ENCODE measurements at regions not wholly inside any gene's neighbourhood (a gene's known extent, or its start where the extent isn't known, plus 50 kb on each side); places are given as distances from the start of the nearest gene placed in this dataset.

DNA sequence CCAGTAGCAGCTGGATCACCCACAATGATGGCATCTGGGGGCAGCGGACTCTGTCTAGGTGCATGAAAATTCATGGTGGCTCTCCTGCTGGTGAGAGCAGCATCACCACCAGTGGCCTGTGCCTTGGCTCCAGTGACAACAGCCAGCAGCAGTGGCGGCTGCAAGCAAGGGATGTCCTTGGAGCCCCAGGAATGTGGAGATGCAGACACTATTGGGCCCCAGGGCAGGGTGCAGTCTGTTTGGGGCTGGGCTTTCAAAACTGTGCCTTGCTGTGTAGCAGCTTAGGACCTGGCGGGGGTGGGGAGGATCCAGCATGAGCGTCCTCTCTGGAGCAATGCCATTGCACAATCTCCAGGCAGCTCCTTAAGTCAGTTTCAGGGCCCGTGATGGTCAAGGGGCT lies 199.7 kb downstream of the CHD9NB start:
- Histone ChIP-seq H3K79me2 (ENCODE audit: insufficient read depth, low read length) (no peaks in the 10 kb centered on the region), H3K36me3 (ENCODE audit: low read length) (no peaks in the 10 kb centered on the region), H3K9me3 (ENCODE audit: insufficient read depth, low read length) (no peaks in the 10 kb centered on the region), H4K20me1 (ENCODE audit: low read depth, low read length) (no peaks in the 10 kb centered on the region), H3K9me2 (replicated peaks; ENCODE audit: insufficient read depth, low read length) (no peaks in the 10 kb centered on the region), H3K27me3 (ENCODE audit: low read length) (no peaks in the 10 kb centered on the region), H3K4me3 (ENCODE audit: insufficient read depth, low read length, poor library complexity, severe bottlenecking) (no peak overlapping the region), H3F3A (ENCODE audit: insufficient read depth) (no peaks in the 10 kb centered on the region), H3K9ac (ENCODE audit: low read length) (no peak overlapping the region), H3K4me2 (ENCODE audit: low read depth, low read length, poor library complexity, severe bottlenecking) (no peak overlapping the region), H3K27ac (ENCODE audit: low read depth, low read length) (no peak overlapping the region), H2AFZ (ENCODE audit: low read depth, low read length, severe bottlenecking) (no peak overlapping the region)
- no peak for TF ChIP-seq EZH2phosphoT487 (conservative IDR thresholded peaks at IDR 0.05; ENCODE audit: low read length)
- TF ChIP-seq, protein P1, sequence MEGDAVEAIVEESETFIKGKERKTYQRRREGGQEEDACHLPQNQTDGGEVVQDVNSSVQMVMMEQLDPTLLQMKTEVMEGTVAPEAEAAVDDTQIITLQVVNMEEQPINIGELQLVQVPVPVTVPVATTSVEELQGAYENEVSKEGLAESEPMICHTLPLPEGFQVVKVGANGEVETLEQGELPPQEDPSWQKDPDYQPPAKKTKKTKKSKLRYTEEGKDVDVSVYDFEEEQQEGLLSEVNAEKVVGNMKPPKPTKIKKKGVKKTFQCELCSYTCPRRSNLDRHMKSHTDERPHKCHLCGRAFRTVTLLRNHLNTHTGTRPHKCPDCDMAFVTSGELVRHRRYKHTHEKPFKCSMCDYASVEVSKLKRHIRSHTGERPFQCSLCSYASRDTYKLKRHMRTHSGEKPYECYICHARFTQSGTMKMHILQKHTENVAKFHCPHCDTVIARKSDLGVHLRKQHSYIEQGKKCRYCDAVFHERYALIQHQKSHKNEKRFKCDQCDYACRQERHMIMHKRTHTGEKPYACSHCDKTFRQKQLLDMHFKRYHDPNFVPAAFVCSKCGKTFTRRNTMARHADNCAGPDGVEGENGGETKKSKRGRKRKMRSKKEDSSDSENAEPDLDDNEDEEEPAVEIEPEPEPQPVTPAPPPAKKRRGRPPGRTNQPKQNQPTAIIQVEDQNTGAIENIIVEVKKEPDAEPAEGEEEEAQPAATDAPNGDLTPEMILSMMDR (IDR thresholded peaks at IDR 0.05; ENCODE audit: insufficient read depth, low read length, poor library complexity, severe bottlenecking) = no peak

DNA sequence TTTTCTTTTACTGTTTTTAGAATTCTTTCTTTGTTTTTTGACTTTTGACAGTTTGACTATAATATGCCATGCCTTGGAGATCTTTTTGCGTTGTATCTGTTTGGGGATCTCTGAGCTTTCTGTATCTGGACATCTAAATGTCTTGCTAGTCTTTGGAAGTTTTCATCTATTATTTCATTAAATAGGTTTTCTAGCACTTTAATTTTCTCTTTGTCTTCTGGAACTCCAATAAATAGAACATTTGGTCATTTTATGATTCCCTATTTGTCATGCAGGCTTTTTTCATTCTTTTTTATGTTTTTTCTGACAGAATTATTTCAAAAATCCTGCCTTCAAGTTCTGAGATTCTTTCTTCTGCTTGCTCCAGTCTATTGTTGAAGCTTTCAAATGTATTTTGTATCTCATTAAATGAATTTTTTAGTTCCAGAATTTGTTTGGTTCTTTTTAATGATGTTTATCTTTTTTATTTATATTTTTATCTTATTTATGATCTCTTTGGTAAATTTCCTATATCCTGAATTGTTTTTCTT lies 201.4 kb downstream of the CHD9NB start:
- Histone ChIP-seq H3K36me3 (ENCODE audit: low read length) (no peaks in the 10 kb centered on the region), H3K79me2 (ENCODE audit: insufficient read depth, low read length) (no peaks in the 10 kb centered on the region), H3K4me2 (ENCODE audit: low read depth, low read length, poor library complexity, severe bottlenecking) (no peak overlapping the region), H2AFZ (ENCODE audit: low read depth, low read length, severe bottlenecking) (no peak overlapping the region), H3K4me3 (ENCODE audit: insufficient read depth, low read length, poor library complexity, severe bottlenecking) (no peak overlapping the region), H3K9me3 (ENCODE audit: insufficient read depth, low read length) (no peaks in the 10 kb centered on the region), H3K9me2 (replicated peaks; ENCODE audit: insufficient read depth, low read length) (no peaks in the 10 kb centered on the region), H4K20me1 (ENCODE audit: low read depth, low read length) (no peaks in the 10 kb centered on the region), H3K9ac (ENCODE audit: low read length) (no peak overlapping the region), H3K27ac (ENCODE audit: low read depth, low read length) (no peak overlapping the region), H3K27me3 (ENCODE audit: low read length) (no peaks in the 10 kb centered on the region), H3F3A (ENCODE audit: insufficient read depth) (no peaks in the 10 kb centered on the region)
- no peak for TF ChIP-seq EZH2phosphoT487 (conservative IDR thresholded peaks at IDR 0.05; ENCODE audit: low read length)
- TF ChIP-seq, protein P1 (IDR thresholded peaks at IDR 0.05; ENCODE audit: insufficient read depth, low read length, poor library complexity, severe bottlenecking) = no peak

DNA sequence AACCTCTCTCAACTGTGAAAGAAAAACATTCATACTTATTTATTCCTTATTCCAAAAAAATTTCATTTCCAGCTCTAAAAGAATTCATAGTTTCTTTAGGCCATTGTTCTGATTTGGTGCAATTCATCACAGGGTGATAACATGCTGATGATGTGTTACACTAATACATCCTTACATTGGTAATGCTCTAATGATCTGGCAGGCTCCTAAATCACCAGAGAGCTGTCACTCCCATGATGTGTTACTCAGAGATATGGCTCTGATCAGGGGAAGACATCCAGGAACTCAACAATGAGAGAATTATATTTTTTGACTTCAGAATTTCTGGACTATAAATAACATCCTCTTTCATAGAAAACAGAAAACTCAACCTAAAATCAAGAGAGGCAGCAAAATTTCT lies 209.3 kb downstream of the CHD9NB start:
- no peaks in the 10 kb centered on the region for H4K20me1 ChIP-seq (ENCODE audit: low read depth, low read length)
- no peak overlapping the region for H2AFZ ChIP-seq (ENCODE audit: low read depth, low read length, severe bottlenecking)
- H3K9me3 ChIP-seq (ENCODE audit: insufficient read depth, low read length) = no peaks in the 10 kb centered on the region
- no peak overlapping the region for H3K4me2 ChIP-seq (ENCODE audit: low read depth, low read length, poor library complexity, severe bottlenecking)
- no peaks in the 10 kb centered on the region for H3F3A ChIP-seq (ENCODE audit: insufficient read depth)
- no peaks in the 10 kb centered on the region for H3K27me3 ChIP-seq (ENCODE audit: low read length)
- H3K4me3 ChIP-seq (ENCODE audit: insufficient read depth, low read length, poor library complexity, severe bottlenecking) = no peak overlapping the region
- H3K27ac ChIP-seq (ENCODE audit: low read depth, low read length) = no peak overlapping the region
- TF ChIP-seq EZH2phosphoT487 (conservative IDR thresholded peaks at IDR 0.05; ENCODE audit: low read length) = no peak
- TF ChIP-seq, protein P1 (IDR thresholded peaks at IDR 0.05; ENCODE audit: insufficient read depth, low read length, poor library complexity, severe bottlenecking) = no peak
- no peaks in the 10 kb centered on the region for H3K36me3 ChIP-seq (ENCODE audit: low read length)
- no peak overlapping the region for H3K9ac ChIP-seq (ENCODE audit: low read length)
- H3K79me2 ChIP-seq (ENCODE audit: insufficient read depth, low read length) = no peaks in the 10 kb centered on the region
- H3K9me2 ChIP-seq (replicated peaks; ENCODE audit: insufficient read depth, low read length) = no peaks in the 10 kb centered on the region

Data from SU-DHL-6 (cell line).